CD4-positive, alpha-beta T cell (primary cell): ENCODE measurements at regions not wholly inside any gene's neighbourhood (a gene's known extent, or its start where the extent isn't known, plus 50 kb on each side); places are given as distances from the start of the nearest gene placed in this dataset.

ENCODE experiments used
- ATAC-seq: fragments of 200-7000 bp; cut with Tn5 transposase; one replicate; pipeline ENCODE4 v1.10.0; 2022; ENCODE audit warnings: mild to moderate bottlenecking; ENCODE audit not compliant: poor library complexity
- CTCF ChIA-PET: fragments of 350-600 bp; sonication (Branson Sonifier 250); formaldehyde crosslinking; loops from one replicate; lab custom pipeline; 2021; ENCODE audit warnings: antibody characterized with exemption, inconsistent platforms; lab: Charles Lee
- POLR2A ChIA-PET: fragments of 350-600 bp; sonication (Branson Sonifier 250); formaldehyde crosslinking; loops from one replicate; lab custom pipeline; 2021; ENCODE audit warnings: antibody characterized with exemption, inconsistent platforms; lab: Charles Lee
- DNase-seq, 14 experiments: peaks; one replicate each; pipeline ENCODE4 v3.0.0-alpha.2; 2013 to 2020; ENCODE audit warnings: mixed read lengths in 2 of 14
- H3K27ac ChIP-seq, 2 donors: one replicate each; pipeline versions ENCODE4 v1.5.1 to v1.7.0; 2013; ENCODE audit warnings: low read length in 2 of 2, low read depth in 1 of 2, mild to moderate bottlenecking in 1 of 2
- H3K27me3 ChIP-seq, 2 experiments: 1 replicate in 1 of 2; 2 replicates in 1 of 2; pipeline versions ENCODE4 v1.6.1 to v1.7.0; 2013; ENCODE audit warnings: low read length in 2 of 2, control low read depth in 1 of 2, mild to moderate bottlenecking in 1 of 2, moderate library complexity in 1 of 2; ENCODE audit not compliant: insufficient read depth in 2 of 2, control insufficient read depth in 1 of 2
- H3K36me3 ChIP-seq: one replicate; pipeline ENCODE4 v1.6.1; 2013; ENCODE audit warnings: low read length, control low read depth; ENCODE audit not compliant: insufficient read depth
- H3K4me1 ChIP-seq: one replicate; pipeline ENCODE4 v1.6.1; 2013; ENCODE audit warnings: low read length, control low read depth; ENCODE audit not compliant: insufficient read depth
- H3K4me3 ChIP-seq: one replicate; pipeline ENCODE4 v1.5.1; 2013; ENCODE audit warnings: mild to moderate bottlenecking, low read length, moderate library complexity
- H3K9me3 ChIP-seq, 2 experiments: 1 replicate in 1 of 2; 2 replicates in 1 of 2; pipeline versions ENCODE4 v1.6.1 to v1.7.0; 2013; ENCODE audit warnings: low read length in 2 of 2, mild to moderate bottlenecking in 2 of 2, control low read depth in 1 of 2, moderate library complexity in 1 of 2; ENCODE audit not compliant: control insufficient read depth in 1 of 2, insufficient read depth in 1 of 2
- H3K27ac Mint-ChIP-seq: one replicate; pipeline ENCODE4 v1.8.0; 2020; ENCODE audit warnings: mixed read lengths
- H3K27me3 Mint-ChIP-seq: one replicate; pipeline ENCODE4 v1.8.0; 2021; ENCODE audit warnings: mixed read lengths
- H3K36me3 Mint-ChIP-seq: one replicate; pipeline ENCODE4 v1.8.0; 2021; ENCODE audit warnings: low read depth, mixed read lengths
- H3K4me1 Mint-ChIP-seq: one replicate; pipeline ENCODE4 v1.8.0; 2021; ENCODE audit warnings: low read depth, mixed read lengths
- H3K4me3 Mint-ChIP-seq: one replicate; pipeline ENCODE4 v1.8.0; 2020; ENCODE audit warnings: mild to moderate bottlenecking, mixed read lengths
- H3K9me3 Mint-ChIP-seq: one replicate; pipeline ENCODE4 v1.8.0; 2020; ENCODE audit warnings: mixed read lengths
- CTCF ChIP-seq: fragments of 200-600 bp; IDR thresholded peaks from one replicate; pipeline ENCODE4 v1.8.0; 2022; ENCODE audit warnings: antibody characterized with exemption, mild to moderate bottlenecking
- intact Hi-C, 2 experiments: fragments of 100-400 bp; cut with DNase I in 1 of 2; cut with micrococcal nuclease in 1 of 2; formaldehyde crosslinking; loops; one replicate each; pipeline versions ENCODE4 v1.15.1 to v1.9.0; 2023 to 2025; cut with DNase I, micrococcal nuclease

GRCh38 chr4:56084851-56085250 is 136.1 kb downstream of the CEP135 start:
- H3K36me3 Mint-ChIP-seq = no peaks in the 10 kb centered on the region
- H3K27me3 ChIP-seq = no peaks in the 10 kb centered on the region
- ChIA-PET CTCF (no interaction called here), POLR2A (no interaction called here)
- no peaks in the 10 kb centered on the region for H3K4me1 ChIP-seq
- DNase-seq (no peak), ATAC-seq (no peak)
- no peak overlapping the region for H3K4me3 ChIP-seq
- H3K4me1 Mint-ChIP-seq = no peaks in the 10 kb centered on the region
- H3K27ac ChIP-seq = no peak overlapping the region
- H3K36me3 ChIP-seq = no peaks in the 10 kb centered on the region
- H3K27me3 Mint-ChIP-seq = no peaks in the 10 kb centered on the region
- H3K4me3 Mint-ChIP-seq = no peak overlapping the region
- no peaks in the 10 kb centered on the region for H3K9me3 Mint-ChIP-seq
- H3K27ac Mint-ChIP-seq = no peak overlapping the region
- intact Hi-C loops = no loop called here
- TF ChIP-seq CTCF = no peak
- no peaks in the 10 kb centered on the region for H3K9me3 ChIP-seq
